ENCODE measurements at regions not wholly inside any gene's neighbourhood (a gene's known extent, or its start where the extent isn't known, plus 50 kb on each side); places are given as distances from the start of the nearest gene placed in this dataset.

DNA sequence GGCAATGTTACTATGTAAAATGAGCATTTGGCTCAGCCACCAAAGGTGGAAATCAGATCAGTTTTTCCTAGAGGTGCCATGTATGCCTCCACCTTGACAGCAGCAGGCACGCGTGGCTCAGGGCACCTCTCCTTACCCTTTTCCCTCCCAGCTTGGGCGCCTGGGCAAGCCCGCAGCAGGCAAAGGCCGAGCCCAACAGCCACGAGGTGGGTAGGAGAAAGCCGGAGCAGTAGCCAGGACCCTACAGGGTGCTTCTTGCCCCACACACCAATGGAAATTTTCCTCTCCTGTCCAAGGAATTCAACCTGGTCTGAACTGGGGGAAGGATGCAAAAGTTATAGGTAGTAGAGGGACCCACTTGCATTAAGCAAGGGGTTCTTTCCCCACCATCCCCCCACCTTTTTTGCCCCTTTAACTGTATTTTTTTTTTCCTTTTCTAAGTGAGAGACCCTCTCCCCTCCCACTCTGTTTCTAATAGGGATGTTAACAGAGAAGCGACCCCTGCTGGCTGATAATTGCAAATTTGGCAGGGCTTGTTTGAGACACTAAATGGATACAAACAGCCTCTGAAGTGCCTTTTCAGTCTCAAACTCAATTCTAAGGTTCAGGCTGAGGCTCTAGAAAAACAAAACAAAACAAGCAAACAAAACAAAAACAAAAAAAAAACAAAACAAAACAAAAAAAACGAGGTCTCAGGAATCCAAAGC, 895.1 kb downstream of the PCDH18 start:
- no peak for DNase-seq

DNA sequence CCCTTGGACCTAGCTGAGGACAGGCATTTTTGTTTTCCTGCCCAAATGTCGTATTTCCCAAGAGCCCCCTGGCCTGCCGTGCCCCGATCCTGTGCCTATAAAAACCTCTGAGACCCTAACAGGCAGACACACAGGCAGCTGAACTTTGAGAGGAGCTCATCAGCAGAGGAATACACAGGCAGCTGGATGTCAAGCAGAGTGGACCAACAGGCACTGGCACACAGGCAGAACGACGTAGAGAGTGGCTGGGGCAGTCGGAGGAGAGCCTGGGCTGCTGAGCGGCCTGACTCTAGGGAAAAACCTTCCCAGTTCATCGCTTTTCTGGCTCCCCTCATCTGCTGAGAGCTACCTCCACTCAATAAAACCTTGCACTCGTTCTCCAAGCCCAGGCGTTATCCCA, 896.1 kb downstream of the PCDH18 start:
- no peak for DNase-seq

DNA sequence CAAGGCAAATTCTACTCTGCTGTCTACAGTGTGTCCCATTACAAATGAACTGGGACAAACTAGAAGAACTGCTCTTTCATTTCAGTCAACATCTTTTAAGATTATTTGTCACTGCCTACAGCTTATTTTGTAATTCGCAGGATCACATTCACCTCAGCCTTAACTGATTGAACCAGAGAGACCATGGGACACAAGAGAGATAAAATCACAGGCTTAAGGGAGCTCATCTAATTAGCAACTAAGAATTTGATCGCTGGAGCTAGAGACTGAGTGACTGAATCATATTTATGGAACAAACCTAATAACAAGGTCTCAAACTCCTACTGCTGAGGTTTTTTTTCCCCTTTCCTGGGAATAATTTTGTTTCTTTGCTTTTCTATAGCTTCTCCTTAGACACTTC, 898.2 kb downstream of the PCDH18 start:
- no peak for DNase-seq

DNA sequence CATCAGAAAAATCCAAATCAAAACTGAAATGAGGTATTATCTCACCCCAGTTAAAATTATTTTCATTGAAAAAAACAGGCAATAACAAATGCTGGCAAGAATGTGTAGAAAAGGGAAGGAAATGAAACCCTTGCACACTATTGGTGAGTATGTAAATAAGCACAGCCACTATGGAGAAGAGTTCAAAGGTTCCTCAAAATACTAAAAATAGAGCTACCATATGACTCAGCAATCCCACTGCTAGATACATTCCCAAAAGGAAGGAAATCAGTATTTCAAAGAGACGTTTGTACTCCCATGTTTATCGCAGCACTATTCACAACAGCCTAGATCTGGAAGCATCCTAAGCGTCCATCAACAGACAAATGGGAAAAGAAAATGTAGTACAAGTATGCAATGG, 932.4 kb downstream of the PCDH18 start:
- DNase-seq, result no peak

DNA sequence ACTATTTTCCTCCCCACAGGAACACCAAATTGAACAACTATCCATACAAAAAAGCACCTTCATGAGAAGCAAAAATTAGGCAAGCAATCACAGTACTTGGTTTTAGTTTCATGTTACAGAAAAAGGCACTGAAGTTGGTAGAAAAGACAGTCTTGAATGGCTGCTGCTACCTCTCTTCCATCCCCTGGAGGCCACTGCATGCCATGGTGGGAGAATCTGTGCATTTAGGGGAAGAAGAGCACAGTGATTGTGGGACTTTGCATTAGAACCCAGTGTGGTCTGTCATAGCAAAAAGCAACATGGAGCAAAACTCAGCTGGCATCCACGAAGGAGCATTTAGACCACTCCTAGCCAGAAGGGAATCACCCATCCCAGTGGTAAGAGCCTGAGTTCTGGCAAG, 941.9 kb downstream of the PCDH18 start:
- DNase-seq, result no peak

DNA sequence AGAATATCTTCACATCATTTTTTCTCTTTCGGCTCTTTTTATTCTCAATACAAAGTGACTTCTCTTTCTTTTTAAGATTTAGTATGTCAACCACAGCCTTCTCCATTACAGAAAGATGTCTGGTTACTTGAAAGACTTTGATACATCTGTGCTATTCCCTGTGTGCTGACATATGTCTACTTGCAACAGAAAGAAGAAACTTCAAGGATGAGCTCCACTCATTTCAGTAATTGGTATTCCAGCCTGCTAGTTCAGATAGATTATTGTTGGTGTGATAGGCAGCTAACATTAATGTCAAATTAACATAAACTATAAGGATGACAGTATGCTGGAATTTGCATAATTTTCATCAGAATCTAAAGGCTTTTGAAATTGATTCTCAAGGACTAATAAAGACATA, 948.7 kb downstream of the PCDH18 start:
- no peak for DNase-seq

DNA sequence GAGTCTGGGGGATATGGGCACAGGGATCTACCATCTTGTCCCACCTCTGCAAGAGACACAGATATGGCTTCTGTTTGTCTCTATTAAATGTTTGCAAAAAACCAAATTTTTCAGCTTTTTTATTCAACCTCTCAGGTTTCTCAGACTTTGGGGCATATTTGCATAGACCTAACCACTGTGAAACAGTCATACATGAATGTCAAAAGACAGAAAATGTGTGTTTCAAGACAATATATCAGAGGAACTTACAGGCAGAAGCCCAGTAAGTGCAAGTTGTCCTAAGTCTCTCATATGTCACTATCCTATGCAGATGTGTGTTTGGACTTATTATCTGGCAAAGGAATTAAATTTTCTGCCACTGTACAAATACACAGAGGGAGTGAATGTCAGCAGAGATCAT, 951.2 kb downstream of the PCDH18 start:
- DNase-seq, result no peak

DNA sequence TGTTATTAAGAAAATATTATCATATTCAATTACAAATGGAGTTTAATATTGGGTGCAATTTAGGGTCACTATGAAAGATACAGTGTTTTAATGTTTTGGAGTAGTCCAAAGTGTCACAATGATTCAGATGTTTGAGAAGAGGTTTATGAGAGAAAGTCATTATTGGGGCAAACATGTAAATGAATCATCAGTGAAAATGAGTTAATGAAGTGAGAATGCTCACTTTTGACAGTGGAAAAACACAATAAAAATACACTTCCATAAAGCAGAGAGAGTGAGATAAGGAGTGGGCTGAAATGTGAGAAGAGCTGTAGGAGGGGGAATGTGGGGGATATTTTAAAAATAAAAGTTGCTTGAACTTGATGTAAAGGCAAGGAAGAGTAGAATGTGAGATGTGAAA, 957.1 kb downstream of the PCDH18 start:
- DNase-seq, result no peak

DNA sequence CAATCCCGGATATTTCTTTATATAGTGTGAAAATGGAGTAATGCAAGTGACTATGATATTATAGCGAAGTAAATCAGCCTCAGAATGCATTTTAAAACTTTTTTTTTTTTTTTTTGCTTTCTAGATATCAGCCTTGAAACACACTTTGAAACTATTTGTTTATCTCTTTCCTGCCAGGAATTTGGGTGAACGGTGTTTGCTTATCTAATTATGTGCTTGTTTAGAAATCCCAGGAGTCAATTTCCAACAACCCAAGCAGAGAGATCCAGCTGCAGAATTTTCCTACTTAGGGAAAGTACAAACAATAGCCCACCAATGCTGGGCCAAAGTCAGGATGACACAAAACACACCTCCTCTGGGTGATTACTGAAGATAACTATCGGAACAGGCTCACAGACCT, 958.8 kb downstream of the PCDH18 start:
- no peak for DNase-seq

DNA sequence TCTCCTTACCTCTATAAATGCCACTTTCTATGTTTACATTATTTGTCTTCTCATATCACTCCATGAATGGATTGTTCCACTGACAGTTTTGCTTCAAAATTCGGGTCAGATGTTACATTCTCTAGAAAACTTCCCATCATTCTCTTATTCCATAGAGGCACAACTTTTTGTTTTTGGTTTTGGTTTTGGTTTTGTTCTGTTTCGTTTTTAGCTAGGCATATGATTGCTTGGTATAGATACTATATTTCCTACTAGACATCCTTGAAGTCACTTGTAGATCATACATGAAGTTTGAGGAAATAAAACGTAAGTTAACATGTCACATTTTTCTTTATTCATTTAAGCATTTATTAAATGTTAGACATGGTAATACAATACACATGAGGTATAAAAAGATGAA, 961.0 kb downstream of the PCDH18 start:
- no peak for DNase-seq

DNA sequence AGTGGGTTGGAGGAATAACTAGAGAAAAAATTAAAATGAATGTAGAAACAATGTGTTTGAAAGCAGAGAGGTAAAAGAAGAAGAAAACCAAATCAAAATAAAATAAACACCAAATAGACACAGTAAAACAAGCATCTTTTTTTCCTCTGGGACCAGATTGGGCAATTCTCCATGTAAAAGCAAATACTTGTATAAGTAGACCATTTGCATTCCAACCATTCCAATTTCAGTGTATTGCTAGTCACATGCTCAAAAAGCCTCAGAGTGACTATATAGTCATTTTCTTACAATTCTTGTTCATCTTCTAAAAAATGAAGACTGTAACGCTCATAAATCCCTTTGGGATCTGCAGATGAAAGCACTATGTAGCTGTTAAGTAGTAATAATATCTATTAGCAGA, 969.5 kb downstream of the PCDH18 start:
- no peak for DNase-seq

DNA sequence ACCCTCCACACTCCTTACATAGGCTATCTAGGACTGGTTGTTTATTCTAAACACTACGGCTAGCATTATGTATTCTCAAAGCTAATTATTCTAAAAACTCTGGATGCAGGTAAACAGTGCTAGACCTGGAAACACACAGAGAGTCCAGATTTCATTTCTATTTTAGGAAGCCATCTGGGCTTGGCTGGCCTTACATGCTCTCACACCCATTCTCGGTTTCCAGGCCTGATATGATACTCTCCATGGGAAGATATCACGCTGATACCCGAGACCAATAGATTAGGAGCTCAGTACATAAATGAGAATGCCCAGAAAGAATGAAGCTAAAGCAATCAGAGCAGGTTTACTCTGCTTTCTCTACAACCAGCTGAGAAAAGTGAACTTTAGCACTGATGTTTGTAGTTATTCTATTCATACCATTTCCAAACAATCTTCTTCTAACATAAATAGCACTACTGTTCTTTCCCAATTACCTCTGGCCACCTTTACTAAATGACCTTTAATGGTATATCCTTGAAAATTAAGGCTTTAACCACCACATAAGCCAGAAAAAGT, 973.3 kb downstream of the PCDH18 start:
- no peak for DNase-seq

DNA sequence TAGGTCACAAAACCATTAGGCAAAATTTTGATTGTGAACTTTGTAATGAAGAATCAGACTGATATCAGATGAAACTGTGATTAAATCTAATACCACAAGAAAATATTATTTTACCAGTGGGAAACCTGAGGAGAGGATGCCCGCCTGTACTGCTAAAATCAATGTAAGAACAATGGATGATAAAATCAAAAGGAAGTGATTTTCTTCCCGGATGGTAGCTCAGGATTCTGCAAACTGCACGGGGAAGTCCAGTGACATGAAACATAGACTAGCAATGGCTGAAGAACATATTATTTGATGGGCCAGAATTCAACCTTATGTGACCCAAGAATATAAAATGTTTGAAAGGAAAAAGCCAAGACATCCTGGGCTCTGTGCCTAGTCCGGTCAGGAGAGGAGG, 974.9 kb downstream of the PCDH18 start:
- no peak for DNase-seq

DNA sequence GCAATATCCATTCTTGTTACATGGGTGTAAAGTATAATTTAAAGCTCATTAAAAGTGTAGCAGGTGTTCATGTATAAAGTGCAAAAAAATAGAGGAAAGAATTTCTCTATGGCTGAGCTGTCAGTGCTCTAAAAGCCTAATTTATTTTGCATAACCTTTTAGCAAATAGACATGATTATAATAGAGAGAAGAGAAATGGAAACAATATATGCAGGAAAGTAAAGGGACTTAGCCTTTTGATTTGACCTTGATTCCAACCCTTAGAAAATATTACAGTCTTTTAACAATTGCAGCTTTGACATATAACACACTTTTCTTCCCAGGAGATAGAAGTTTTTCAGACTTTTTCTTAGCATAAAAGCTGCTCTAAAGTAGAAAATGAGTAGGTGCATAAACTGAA, 978.3 kb downstream of the PCDH18 start:
- DNase-seq, result no peak

DNA sequence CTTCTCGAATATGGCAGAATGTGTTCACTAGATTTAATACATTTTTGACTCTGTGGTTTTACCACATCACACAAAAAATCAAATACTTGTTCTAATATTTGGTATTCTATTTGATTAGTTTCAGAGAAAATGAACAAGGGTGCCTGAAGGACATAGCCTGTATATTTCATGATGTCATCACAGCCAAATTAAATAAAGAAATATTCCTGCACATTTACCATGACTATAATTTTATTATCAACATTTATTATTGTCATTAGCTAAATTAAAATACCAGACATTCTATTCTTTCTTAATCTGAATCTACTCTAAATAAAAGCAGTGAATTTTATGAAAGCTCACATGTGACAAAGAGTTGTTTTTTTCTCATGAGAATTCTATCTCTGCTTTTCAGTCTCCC, 980.5 kb downstream of the PCDH18 start:
- no peak for DNase-seq

DNA sequence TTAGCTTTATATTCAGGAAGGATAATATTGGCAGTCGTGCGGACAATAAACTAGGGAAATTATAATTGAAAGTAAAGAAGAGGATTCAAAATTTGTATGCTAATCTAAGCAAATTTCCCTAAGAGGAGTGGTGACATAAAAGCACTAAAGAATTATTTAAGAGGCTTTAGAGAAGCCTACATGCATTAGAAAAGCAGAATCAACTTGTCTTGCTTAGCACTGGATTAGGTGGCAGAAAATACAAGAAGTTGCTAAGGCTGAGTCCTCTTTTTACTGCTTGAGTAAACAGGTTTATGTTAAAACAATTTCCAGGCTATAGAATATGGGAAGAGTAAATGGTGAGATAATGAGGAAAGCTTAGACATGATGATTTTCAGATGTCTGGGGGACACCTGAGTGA, 991.5 kb downstream of the PCDH18 start:
- DNase-seq, result no peak

DNA sequence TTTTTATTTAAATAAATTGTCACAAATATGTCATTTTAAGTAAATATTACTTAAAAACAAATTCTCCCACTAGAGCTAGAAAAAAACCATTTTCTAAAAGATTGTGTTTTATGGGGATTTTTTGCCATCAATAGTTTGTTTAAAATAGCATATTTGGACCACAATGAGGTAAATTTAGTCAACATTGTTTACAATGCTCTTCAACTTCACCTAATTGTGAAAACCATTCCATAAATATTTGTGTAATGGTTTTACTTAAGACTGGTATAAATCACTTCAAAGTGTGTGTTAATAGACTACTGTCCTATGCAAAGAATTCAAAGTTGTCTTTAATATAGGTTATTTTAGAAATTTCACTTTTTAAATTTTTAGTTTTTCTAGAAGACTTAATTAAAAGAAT, 1004.2 kb downstream of the PCDH18 start:
- no peak for DNase-seq

DNA sequence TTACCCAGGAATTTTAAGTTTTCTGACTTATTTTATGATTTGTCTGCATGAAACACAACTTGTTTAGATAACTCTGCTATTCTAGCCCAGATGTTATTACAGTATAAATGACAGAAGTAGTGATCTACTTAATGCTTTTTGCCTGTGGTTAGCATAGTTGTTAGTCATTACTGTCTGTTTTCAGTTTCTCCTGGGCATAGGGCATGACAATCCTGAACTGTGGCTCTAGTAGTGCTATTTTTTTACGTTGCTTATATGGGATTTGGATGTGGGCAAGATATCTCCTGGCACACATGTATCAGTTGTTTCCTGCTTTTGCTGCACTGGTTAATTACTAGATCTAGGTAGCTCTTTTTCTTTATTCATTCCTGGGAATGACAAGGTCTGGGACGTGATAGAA, 1005.8 kb downstream of the PCDH18 start:
- DNase-seq, result no peak

DNA sequence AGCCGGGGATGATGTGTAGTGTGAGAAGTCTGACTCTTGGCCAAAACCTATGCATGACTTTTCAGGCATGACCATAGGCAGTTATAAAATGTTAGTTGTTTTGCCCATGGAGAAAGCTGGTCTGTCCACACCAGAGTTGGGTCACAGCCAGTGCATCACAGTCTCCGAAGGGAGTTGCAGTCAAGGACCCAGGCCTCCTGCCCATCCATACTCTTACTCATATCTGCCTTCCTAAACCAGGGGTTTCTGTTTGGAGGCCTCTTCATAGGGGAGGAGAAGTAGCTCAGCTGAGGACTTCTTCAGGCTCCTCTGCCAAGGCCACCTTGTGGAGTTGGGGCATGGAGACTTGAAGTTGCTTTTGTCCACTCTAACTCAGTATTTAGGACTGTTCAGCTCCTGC, 1008.3 kb downstream of the PCDH18 start:
- no peak for DNase-seq

DNA sequence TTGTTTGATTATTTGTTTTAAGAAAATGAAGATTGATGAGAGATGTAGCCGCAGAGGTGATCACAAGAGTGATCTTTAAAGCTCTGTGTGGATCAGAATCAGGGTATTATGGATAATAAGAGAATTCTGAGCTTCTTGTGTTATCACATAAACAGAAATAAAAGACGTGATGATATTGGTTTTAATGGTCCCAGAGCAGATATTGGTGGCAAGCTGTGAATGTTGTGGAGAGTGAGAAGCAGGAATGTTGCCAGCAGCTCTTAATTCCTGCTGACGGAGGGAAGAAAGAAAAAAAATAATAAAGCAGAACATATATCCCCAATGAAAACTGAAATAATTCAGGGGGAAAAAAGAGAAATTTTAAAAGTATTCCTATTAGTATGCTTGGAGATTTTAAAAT, 1015.9 kb downstream of the PCDH18 start:
- no peak for DNase-seq

DNA sequence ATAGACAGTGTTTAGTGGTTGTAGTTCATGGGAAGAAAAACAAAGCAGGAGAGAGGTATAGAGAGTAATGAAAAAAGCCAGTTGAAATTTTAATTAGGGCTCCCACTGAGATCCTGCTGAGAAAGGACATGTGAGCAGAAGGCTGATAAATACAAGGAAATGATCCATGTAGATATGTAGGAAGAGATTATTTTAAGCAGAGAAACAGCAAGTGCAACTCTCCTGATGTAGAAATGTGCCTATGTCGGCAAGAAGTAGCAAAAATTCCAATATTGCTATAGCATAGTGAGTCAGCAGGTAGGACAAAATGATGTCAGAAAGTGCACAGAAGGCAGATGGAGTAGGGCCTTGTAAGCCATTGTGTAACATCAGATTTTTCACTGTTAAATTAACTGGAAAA, 1027.3 kb downstream of the PCDH18 start:
- no peak for DNase-seq

DNA sequence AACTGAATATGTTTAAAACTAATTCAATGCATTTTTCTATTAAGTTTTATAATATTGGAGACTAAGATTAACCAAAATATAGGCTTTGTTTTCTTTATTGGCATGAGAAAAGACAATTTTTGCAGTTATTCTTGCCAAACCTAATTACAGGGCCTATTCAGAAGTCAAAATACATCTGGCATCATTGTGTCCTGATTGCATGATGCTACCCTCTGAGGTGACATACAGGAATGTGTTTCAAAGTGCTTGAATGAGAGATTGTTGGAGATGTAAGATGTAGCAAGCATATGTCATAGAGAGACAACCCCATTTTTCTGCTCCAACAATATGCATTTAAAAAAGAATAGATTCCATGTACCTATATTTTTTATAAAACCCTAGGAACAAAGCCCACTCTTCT, 1036.4 kb downstream of the PCDH18 start:
- no peak for DNase-seq

DNA sequence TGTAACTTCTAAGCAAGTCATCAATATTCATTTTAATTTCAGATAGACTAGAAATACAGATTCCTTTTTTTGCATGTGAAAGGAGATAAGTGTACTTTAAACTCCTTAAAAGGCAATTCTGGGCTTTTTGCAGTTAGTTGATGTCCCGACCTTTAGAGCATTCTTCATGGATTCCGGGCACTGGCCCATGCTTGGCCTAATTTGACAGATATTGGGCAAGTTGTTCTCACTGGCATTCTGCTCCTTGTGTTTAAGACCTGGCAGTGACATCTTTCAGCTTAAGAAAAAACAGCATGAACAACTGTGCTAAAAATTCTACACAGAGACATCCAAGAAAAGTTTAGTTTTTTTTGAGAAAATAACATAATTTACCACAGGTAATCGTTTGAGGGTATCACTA, 1037.2 kb downstream of the PCDH18 start:
- no peak for DNase-seq

DNA sequence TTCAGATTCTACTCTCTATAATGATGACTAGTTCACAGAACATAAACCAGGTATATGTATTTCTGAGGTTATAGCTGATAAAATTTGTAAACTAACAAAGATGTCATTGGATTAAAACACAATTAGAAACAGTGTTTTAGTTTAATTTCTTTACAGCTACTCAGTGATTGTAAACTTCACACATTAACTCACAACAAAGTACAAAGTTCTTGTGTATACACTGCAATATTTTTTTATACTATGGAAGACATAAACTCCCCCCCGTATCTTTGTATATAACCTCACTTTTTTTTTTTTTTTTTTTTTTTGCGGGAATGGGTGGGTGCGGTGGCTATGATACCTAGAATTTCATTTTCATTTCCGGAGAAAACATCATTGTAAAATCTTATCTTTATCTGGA, 1043.2 kb downstream of the PCDH18 start:
- DNase-seq, result no peak

DNA sequence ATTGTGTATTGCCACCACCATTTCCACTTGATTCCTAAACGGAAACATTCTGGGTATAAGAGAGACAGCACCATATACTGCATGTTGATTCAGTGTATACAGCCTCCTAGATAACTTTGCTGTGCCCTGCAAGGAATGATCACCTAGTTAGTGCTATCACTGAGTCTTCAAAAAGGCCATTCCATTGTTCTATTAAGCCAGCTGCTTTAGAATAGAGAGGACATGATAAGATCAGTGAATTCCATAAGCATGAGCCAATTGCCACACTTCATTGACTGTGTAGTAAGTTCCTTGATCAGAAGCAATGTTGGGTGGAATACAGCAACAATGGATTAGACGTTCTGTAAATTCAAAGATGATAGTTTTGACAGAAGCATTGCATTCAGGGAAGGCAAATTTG, 1047.3 kb downstream of the PCDH18 start:
- no peak for DNase-seq

DNA sequence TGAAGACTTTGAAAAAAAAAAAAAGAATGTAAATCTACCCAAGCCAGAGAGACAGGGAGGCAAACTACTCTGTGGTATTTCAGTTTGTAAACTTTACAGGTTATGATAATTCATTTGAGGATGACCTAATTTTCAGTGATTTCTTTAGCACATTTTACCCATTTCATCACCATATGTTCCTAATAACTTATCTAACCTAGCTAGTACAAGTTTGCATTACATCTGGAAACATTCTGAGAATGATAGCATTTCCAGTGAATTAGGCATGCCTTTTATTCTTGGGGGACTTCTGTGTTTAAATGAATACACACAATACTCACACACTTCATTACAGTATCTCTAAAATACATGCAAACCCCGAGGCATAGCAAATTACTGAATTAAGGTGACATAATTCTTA, 1055.5 kb downstream of the PCDH18 start:
- DNase-seq, result no peak
